ENCODE measurements at regions not wholly inside any gene's neighbourhood (a gene's known extent, or its start where the extent isn't known, plus 50 kb on each side); places are given as distances from the start of the nearest gene placed in this dataset.

GRCh38 chr16:9219813-9220212, 128.4 kb downstream of the HAPSTR1 start:
- no peaks in the 10 kb centered on the region for H3K9me3 ChIP-seq
- no peak for DNase-seq
- H3K27me3 ChIP-seq: peaks cover 11% of the 10 kb centered on the region
- H3K36me3 ChIP-seq: no peaks in the 10 kb centered on the region
- H3K4me3 ChIP-seq: no peak overlapping the region

GRCh38 chr16:9225527-9226316, 134.3 kb downstream of the HAPSTR1 start:
- Histone ChIP-seq H3K4me3 (no peak overlapping the region), H3K27me3 (no peaks in the 10 kb centered on the region; the same call in 1 of the 2 replicates), H3K36me3 (no peaks in the 10 kb centered on the region), H3K9me3 (no peaks in the 10 kb centered on the region)
- DNase-seq: peak; percentile 9

- Histone ChIP-seq H3K36me3 (no peaks in the 10 kb centered on the region), H3K9me3 (no peaks in the 10 kb centered on the region), H3K4me3 (no peak overlapping the region), H3K27me3 (peaks cover 7% of the 10 kb centered on the region)
- no peak for DNase-seq
Observed at GRCh38 chr16:9226924-9227323, 135.5 kb downstream of the HAPSTR1 start.

GRCh38 chr16:9231039-9231438, 139.6 kb downstream of the HAPSTR1 start:
- H3K27me3 ChIP-seq: peaks cover 22% of the 10 kb centered on the region
- no peaks in the 10 kb centered on the region for H3K36me3 ChIP-seq
- no peaks in the 10 kb centered on the region for H3K9me3 ChIP-seq
- no peak overlapping the region for H3K4me3 ChIP-seq
- no peak for DNase-seq

- Histone ChIP-seq H3K27me3 (peaks cover 22% of the 10 kb centered on the region), H3K4me3 (no peak overlapping the region), H3K36me3 (no peaks in the 10 kb centered on the region), H3K9me3 (no peaks in the 10 kb centered on the region)
- DNase-seq: no peak
Observed at GRCh38 chr16:9232102-9232770, 140.8 kb downstream of the HAPSTR1 start.

- Histone ChIP-seq H3K4me3 (no peak overlapping the region), H3K27me3 (peaks cover 21% of the 10 kb centered on the region), H3K36me3 (no peaks in the 10 kb centered on the region), H3K9me3 (no peaks in the 10 kb centered on the region)
- no peak for DNase-seq
Observed at GRCh38 chr16:9235867-9236266, 144.4 kb downstream of the HAPSTR1 start.

- H3K4me3 ChIP-seq: no peak overlapping the region
- peaks cover 16% of the 10 kb centered on the region for H3K27me3 ChIP-seq
- no peaks in the 10 kb centered on the region for H3K9me3 ChIP-seq
- no peak for DNase-seq
- H3K36me3 ChIP-seq: no peaks in the 10 kb centered on the region
Observed at GRCh38 chr16:9236319-9236718, 144.9 kb downstream of the HAPSTR1 start.

GRCh38 chr16:9238346-9238745, 146.9 kb downstream of the HAPSTR1 start:
- no peak for DNase-seq
- Histone ChIP-seq H3K36me3 (no peaks in the 10 kb centered on the region), H3K27me3 (peaks cover 8% of the 10 kb centered on the region), H3K4me3 (no peak overlapping the region), H3K9me3 (no peaks in the 10 kb centered on the region)

GRCh38 chr16:9241177-9241576, 149.7 kb downstream of the HAPSTR1 start:
- Histone ChIP-seq H3K36me3 (no peaks in the 10 kb centered on the region), H3K9me3 (no peaks in the 10 kb centered on the region), H3K4me3 (no peak overlapping the region), H3K27me3 (no peaks in the 10 kb centered on the region)
- DNase-seq: no peak

- no peak for DNase-seq
- no peak overlapping the region for H3K4me3 ChIP-seq
Observed at GRCh38 chr16:9248162-9248561, 156.7 kb downstream of the HAPSTR1 start.

GRCh38 chr16:9249534-9249933, 158.1 kb downstream of the HAPSTR1 start:
- H3K4me3 ChIP-seq: no peak overlapping the region
- no peaks in the 10 kb centered on the region for H3K36me3 ChIP-seq
- H3K9me3 ChIP-seq: no peaks in the 10 kb centered on the region
- no peaks in the 10 kb centered on the region; the same call in none of the 2 replicates for H3K27me3 ChIP-seq
- no peak for DNase-seq

More at GRCh38 chr16:9248162-9248561, 156.7 kb downstream of the HAPSTR1 start:
- Histone ChIP-seq H3K9me3 (no peaks in the 10 kb centered on the region), H3K27me3 (no peaks in the 10 kb centered on the region; the same call in 1 of the 2 replicates), H3K36me3 (no peaks in the 10 kb centered on the region)

GRCh38 chr16:9251026-9251425, 159.6 kb downstream of the HAPSTR1 start:
- no peak for DNase-seq
- Histone ChIP-seq H3K36me3 (no peaks in the 10 kb centered on the region), H3K4me3 (no peak overlapping the region), H3K9me3 (no peaks in the 10 kb centered on the region), H3K27me3 (peaks cover 2% of the 10 kb centered on the region)

- no peaks in the 10 kb centered on the region for H3K9me3 ChIP-seq
- H3K4me3 ChIP-seq: no peak overlapping the region
- H3K27me3 ChIP-seq: peaks cover 2% of the 10 kb centered on the region
- H3K36me3 ChIP-seq: no peaks in the 10 kb centered on the region
- no peak for DNase-seq
Observed at GRCh38 chr16:9254863-9255262, 163.4 kb downstream of the HAPSTR1 start.

GRCh38 chr16:9256196-9256595, 164.8 kb downstream of the HAPSTR1 start:
- DNase-seq: peak; percentile 31

GRCh38 chr16:9257843-9258242, 166.4 kb downstream of the HAPSTR1 start:
- Histone ChIP-seq H3K9me3 (no peaks in the 10 kb centered on the region), H3K36me3 (no peaks in the 10 kb centered on the region), H3K4me3 (no peak overlapping the region), H3K27me3 (peaks cover 2% of the 10 kb centered on the region)
- DNase-seq: no peak

More at GRCh38 chr16:9256196-9256595, 164.8 kb downstream of the HAPSTR1 start:
- no peaks in the 10 kb centered on the region for H3K9me3 ChIP-seq
- H3K36me3 ChIP-seq: no peaks in the 10 kb centered on the region
- peaks cover 2% of the 10 kb centered on the region for H3K27me3 ChIP-seq
- no peak overlapping the region for H3K4me3 ChIP-seq

GRCh38 chr16:9258423-9259051, 167.1 kb downstream of the HAPSTR1 start:
- Histone ChIP-seq H3K4me3 (no peak overlapping the region), H3K9me3 (no peaks in the 10 kb centered on the region), H3K27me3 (peaks cover 5% of the 10 kb centered on the region), H3K36me3 (no peaks in the 10 kb centered on the region)
- DNase-seq: peak; percentile 17

- Histone ChIP-seq H3K36me3 (no peaks in the 10 kb centered on the region), H3K9me3 (no peaks in the 10 kb centered on the region), H3K4me3 (no peak overlapping the region), H3K27me3 (peaks cover 4% of the 10 kb centered on the region)
- DNase-seq: no peak
Observed at GRCh38 chr16:9259914-9260608, 168.6 kb downstream of the HAPSTR1 start.

Measured in MG63 (cell line).